Right atrium auricular region (tissue), 2 donors: ENCODE measurements at regions not wholly inside any gene's neighbourhood (a gene's known extent, or its start where the extent isn't known, plus 50 kb on each side); places are given as distances from the start of the nearest gene placed in this dataset.
"Not testable (repeated sequence)": the region's sequence is repeated elsewhere in the genome, so short reads cannot be mapped to it uniquely, and the experiment has no call there.

Source experiments
- DNase-seq: peaks from one replicate; pipeline ENCODE4 v3.0.0-alpha.2; 2019; ENCODE audit warnings: low spot score
- H3K27ac ChIP-seq, 2 donors: fragments of 200-600 bp; sonication (generic); 1 replicate in 1 of 2; 2 replicates in 1 of 2; pipeline ENCODE4 v1.5.1; 2016 to 2019
- H3K27me3 ChIP-seq, 2 donors: fragments of 200-600 bp; sonication (generic); one replicate each; pipeline versions ENCODE4 v1.5.1 to v1.6.0; 2017 to 2019
- H3K36me3 ChIP-seq: fragments of 200-600 bp; sonication (generic); one replicate; pipeline ENCODE4 v1.5.1; 2016
- H3K4me1 ChIP-seq, 2 donors: fragments of 200-600 bp; sonication (generic); one replicate each; pipeline versions ENCODE4 v1.5.1 to v1.6.0; 2017 to 2019
- H3K4me3 ChIP-seq, 2 donors: fragments of 200-600 bp; sonication (generic); 1 replicate in 1 of 2; 2 replicates in 1 of 2; pipeline ENCODE4 v1.5.1; 2017 to 2019; ENCODE audit warnings: mild to moderate bottlenecking in 1 of 2, moderate library complexity in 1 of 2
- H3K9me3 ChIP-seq, 2 donors: fragments of 200-600 bp; sonication (generic); one replicate each; pipeline ENCODE4 v1.5.1; 2019
- CTCF ChIP-seq, 2 donors: fragments of 200-600 bp; sonication (generic); IDR thresholded peaks; one replicate each; pipeline ENCODE4 v1.5.1; 2019; ENCODE audit warnings: antibody characterized with exemption in 2 of 2

DNA sequence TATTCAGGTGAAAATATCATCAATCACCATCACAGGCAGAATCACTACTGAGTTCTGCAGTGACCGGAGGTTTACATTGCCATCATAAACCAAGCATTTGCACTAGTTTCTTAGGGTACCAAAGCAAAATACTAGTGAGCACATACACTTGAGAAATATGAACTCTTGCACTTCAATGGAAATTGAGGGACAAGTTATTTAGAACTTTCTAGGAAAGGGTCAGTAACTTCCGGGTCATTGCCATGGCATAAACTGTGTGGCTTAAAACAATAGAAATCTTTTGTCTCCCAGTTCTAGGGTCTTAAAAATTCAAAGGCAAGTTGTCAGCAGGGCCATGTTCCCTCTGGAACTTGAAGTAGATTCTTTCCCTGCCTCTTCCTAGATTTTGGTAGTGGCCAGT, 197.5 kb downstream of the ZC3H11B start:
- Histone ChIP-seq H3K9me3 (no peaks in the 10 kb centered on the region), H3K36me3 (no peaks in the 10 kb centered on the region), H3K4me3 (no peak overlapping the region), H3K4me1 (peaks cover 0 to 6% of the 10 kb centered on the region in 2 donors), H3K27ac (no peak overlapping the region), H3K27me3 (no peaks in the 10 kb centered on the region)
- TF ChIP-seq CTCF (IDR thresholded peaks at IDR 0.05) = no peak
- no peak for DNase-seq

- Histone ChIP-seq H3K27ac (no peak overlapping the region), H3K36me3 (no peaks in the 10 kb centered on the region), H3K9me3 (no peaks in the 10 kb centered on the region), H3K4me1 (peaks cover 0 to 6% of the 10 kb centered on the region in 2 donors), H3K27me3 (no peaks in the 10 kb centered on the region), H3K4me3 (no peak overlapping the region)
- no peak for TF ChIP-seq CTCF (IDR thresholded peaks at IDR 0.05)
- no peak for DNase-seq
Observed at GRCh38 chr1:219414250-219414649, 198.7 kb downstream of the ZC3H11B start.

DNA sequence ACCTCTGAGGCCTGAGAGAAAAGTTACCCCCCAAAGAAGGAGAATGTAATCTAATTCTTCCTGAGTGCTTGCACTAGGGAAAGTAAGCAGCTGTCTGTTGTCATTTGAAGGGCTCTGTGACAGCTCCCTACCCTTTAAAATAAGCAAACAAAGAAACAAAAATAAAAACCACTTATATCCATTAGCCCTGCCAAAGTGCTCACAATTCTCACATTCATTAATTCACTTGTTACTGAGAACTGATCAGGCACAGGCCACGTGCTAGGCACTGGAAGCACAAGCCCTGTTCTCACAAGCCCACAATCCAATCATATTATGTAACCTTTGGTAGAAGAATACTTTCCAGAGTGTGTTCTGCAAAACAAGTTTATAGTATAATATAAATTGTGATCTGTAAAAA, 199.4 kb downstream of the ZC3H11B start:
- H3K36me3 ChIP-seq = no peaks in the 10 kb centered on the region
- H3K27ac ChIP-seq = no peak overlapping the region
- H3K4me1 ChIP-seq = peaks cover 0 to 6% of the 10 kb centered on the region in 2 donors
- no peak for DNase-seq
- no peaks in the 10 kb centered on the region for H3K9me3 ChIP-seq
- no peaks in the 10 kb centered on the region for H3K27me3 ChIP-seq
- TF ChIP-seq CTCF (IDR thresholded peaks at IDR 0.05) = no peak
- H3K4me3 ChIP-seq = no peak overlapping the region

- no peak for TF ChIP-seq CTCF (IDR thresholded peaks at IDR 0.05)
- H3K4me1 ChIP-seq = peaks cover 0 to 6% of the 10 kb centered on the region in 2 donors
- H3K27ac ChIP-seq = no peak overlapping the region
- no peak overlapping the region for H3K4me3 ChIP-seq
- H3K27me3 ChIP-seq = no peaks in the 10 kb centered on the region
- no peaks in the 10 kb centered on the region for H3K36me3 ChIP-seq
- H3K9me3 ChIP-seq = no peaks in the 10 kb centered on the region
- DNase-seq = no peak
Observed at GRCh38 chr1:219412772-219413171, 200.1 kb downstream of the ZC3H11B start.

DNA sequence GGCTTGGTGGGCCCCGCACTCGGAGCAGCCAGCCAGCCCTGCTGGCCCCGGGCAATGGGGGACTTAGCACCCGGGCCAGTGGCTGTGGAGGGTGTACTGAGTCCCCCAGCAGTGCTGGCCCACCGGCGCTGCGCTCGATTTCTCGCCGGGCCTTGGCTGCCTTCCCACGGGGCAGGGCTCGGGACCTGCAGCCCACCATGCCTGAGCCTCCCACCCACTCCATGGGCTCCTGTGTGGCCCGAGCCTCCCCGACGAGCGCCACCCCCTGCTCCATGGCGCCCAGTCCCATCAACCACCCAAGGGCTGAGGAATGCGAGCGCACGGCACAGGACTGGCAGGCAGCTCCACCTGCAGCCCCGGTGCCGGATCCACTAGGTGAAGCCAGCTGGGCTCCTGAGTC, 202.2 kb downstream of the ZC3H11B start:
- H3K9me3 ChIP-seq, H3K27ac ChIP-seq, H3K4me1 ChIP-seq, DNase-seq, H3K36me3 ChIP-seq, H3K4me3 ChIP-seq, H3K27me3 ChIP-seq: not testable (repeated sequence)

DNA sequence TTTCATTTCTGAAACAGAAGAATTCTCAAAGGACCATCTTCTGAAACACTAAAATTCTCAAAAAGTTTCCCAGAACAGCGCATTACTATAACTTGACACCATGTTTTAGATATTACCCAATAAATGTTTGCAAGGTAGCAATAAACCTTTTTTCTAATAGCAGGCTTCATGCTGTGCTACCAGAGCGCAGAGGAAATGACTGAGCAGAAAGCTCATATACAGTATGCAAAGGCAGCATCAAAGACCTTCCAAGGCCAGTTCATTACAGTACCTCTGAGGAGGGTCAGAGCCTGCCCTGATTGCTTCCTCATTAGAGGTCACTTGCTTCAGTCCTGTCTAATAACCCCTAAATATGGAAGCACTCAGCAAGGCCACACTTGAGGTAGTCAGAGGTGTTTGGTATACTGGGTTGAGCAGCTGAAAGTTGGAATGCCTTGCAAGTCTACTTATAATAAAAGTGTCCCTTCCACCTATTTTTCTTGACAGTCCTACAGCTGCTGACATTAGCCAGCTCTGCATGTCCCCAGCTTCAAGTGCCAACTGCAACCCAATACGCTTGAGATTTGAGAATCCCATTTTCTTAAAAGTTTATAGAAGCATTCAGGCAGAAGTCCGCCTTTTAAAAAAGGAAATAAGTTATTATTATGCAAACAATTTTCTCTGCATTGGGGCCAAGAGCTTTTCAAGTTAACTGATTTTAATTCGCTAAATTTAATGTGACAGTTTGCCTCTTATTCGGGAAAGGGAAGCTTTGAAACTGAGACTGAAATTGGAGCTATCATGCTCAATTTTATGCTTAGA, 207.2 kb downstream of the ZC3H11B start:
- TF ChIP-seq CTCF (IDR thresholded peaks at IDR 0.05) = no peak
- H3K27me3 ChIP-seq = no peaks in the 10 kb centered on the region
- no peaks in the 10 kb centered on the region for H3K36me3 ChIP-seq

More for the DNA sequence above, 207.2 kb downstream of the ZC3H11B start:
- Histone ChIP-seq H3K4me1 (no peaks in the 10 kb centered on the region), H3K9me3 (no peaks in the 10 kb centered on the region), H3K27ac (no peak overlapping the region), H3K4me3 (no peak overlapping the region)
- DNase-seq = no peak
